GM23338 (cell line): ENCODE measurements at regions not wholly inside any gene's neighbourhood (a gene's known extent, or its start where the extent isn't known, plus 50 kb on each side); places are given as distances from the start of the nearest gene placed in this dataset.

Source experiments
- ATAC-seq: fragments of 200-7000 bp; cut with Tn5 transposase; 3 replicates; pipeline ENCODE4 v1.9.1; 2020
- DNase-seq: peaks from one replicate; pipeline ENCODE4 v3.0.0-alpha.2; 2015; ENCODE audit warnings: low spot score
- H2AFZ ChIP-seq: fragments of 200-600 bp; sonication (generic); 2 replicates; pipeline ENCODE4 v1.8.0; 2016; ENCODE audit warnings: antibody characterized with exemption, mild to moderate bottlenecking, moderate library complexity
- H3F3A ChIP-seq: fragments of 200-600 bp; sonication (generic); replicated peaks from 2 replicates; pipeline ENCODE4 v1.8.0; 2017; ENCODE audit warnings: antibody characterized with exemption, mixed run types, low read depth
- H3K27ac ChIP-seq: fragments of 200-600 bp; sonication (generic); 2 replicates; pipeline ENCODE4 v1.6.1; 2016; ENCODE audit warnings: low read depth
- H3K27me3 ChIP-seq: fragments of 200-600 bp; sonication (generic); 2 replicates; pipeline ENCODE4 v1.8.0; 2016; ENCODE audit warnings: mild to moderate bottlenecking, mixed run types, moderate library complexity; ENCODE audit not compliant: insufficient read depth
- H3K36me3 ChIP-seq: fragments of 200-600 bp; sonication (generic); 2 replicates; pipeline ENCODE4 v1.8.0; 2016; ENCODE audit warnings: mild to moderate bottlenecking; ENCODE audit not compliant: insufficient read depth
- H3K4me1 ChIP-seq: fragments of 200-600 bp; sonication (generic); 2 replicates; pipeline ENCODE4 v1.8.0; 2016; ENCODE audit warnings: mild to moderate bottlenecking, moderate library complexity; ENCODE audit not compliant: insufficient read depth
- H3K4me2 ChIP-seq: fragments of 200-600 bp; sonication (generic); 2 replicates; pipeline ENCODE4 v1.7.1; 2017; ENCODE audit warnings: mixed run types
- H3K4me3 ChIP-seq: fragments of 200-600 bp; sonication (generic); 2 replicates; pipeline ENCODE4 v1.6.1; 2016; ENCODE audit warnings: mixed run types
- H3K79me2 ChIP-seq: fragments of 200-600 bp; sonication (generic); replicated peaks from 2 replicates; pipeline ENCODE4 v1.8.0; 2017; ENCODE audit warnings: mild to moderate bottlenecking; ENCODE audit not compliant: insufficient read depth
- H3K9me2 ChIP-seq: fragments of 200-600 bp; sonication (generic); 2 replicates; pipeline ENCODE4 v1.8.0; 2017; ENCODE audit not compliant: insufficient read depth
- H4K20me1 ChIP-seq: fragments of 200-600 bp; sonication (generic); replicated peaks from 2 replicates; pipeline ENCODE4 v1.8.0; 2017; ENCODE audit warnings: mild to moderate bottlenecking; ENCODE audit not compliant: insufficient read depth
- H3K27ac Mint-ChIP-seq: 2 replicates; pipeline ENCODE4 v1.8.0; 2020; ENCODE audit warnings: inconsistent platforms, mild to moderate bottlenecking, moderate library complexity, mixed read lengths
- H3K27me3 Mint-ChIP-seq: 3 replicates; pipeline ENCODE4 v1.8.0; 2022; ENCODE audit warnings: low read depth, mild to moderate bottlenecking, moderate library complexity, mixed read lengths, inconsistent platforms; ENCODE audit not compliant: insufficient read depth, poor library complexity
- H3K36me3 Mint-ChIP-seq: 3 replicates; pipeline ENCODE4 v1.8.0; 2021; ENCODE audit warnings: low read depth, mild to moderate bottlenecking, inconsistent platforms, moderate library complexity, mixed read lengths
- H3K4me1 Mint-ChIP-seq: 3 replicates; pipeline ENCODE4 v1.8.0; 2020; ENCODE audit warnings: mild to moderate bottlenecking, inconsistent platforms, mixed read lengths
- H3K4me3 Mint-ChIP-seq: 3 replicates; pipeline ENCODE4 v1.8.0; 2021; ENCODE audit warnings: moderate library complexity, mild to moderate bottlenecking, inconsistent platforms, mixed read lengths
- H3K9me3 Mint-ChIP-seq: 3 replicates; pipeline ENCODE4 v1.8.0; 2020; ENCODE audit warnings: moderate library complexity, mild to moderate bottlenecking, inconsistent platforms, mixed read lengths
- CREB1 ChIP-seq: fragments of 250-450 bp; sonication (Bioruptor Pico); IDR thresholded peaks from 2 replicates; pipeline ENCODE4 v1.5.0; 2020; ENCODE audit warnings: low read depth, mild to moderate bottlenecking, moderate library complexity
- CTCF ChIP-seq, 2 experiments: fragments of 200-600 bp in 1 of 2; sonication (generic) in 1 of 2; conservative IDR thresholded peaks; 2 replicates each; pipeline versions ENCODE4 v1.5.1 to v1.6.1; 2016 to 2017; ENCODE audit warnings: antibody characterized with exemption in 2 of 2, low read depth in 2 of 2, mild to moderate bottlenecking in 2 of 2, moderate library complexity in 1 of 2
- ETS1 ChIP-seq: IDR thresholded peaks from 2 replicates; pipeline ENCODE4 v1.6.1; 2016; ENCODE audit warnings: antibody characterized with exemption
- EZH2 ChIP-seq: fragments of 200-600 bp; sonication (generic); IDR thresholded peaks from one replicate; pipeline ENCODE4 v1.8.0; 2017; ENCODE audit warnings: antibody characterized with exemption, mild to moderate bottlenecking, low read depth; ENCODE audit not compliant: unreplicated experiment
- JUNB ChIP-seq: IDR thresholded peaks from one replicate; pipeline ENCODE4 v1.6.1; 2016; ENCODE audit warnings: antibody characterized with exemption; ENCODE audit not compliant: unreplicated experiment
- NANOG ChIP-seq: IDR thresholded peaks from 2 replicates; pipeline ENCODE4 v1.6.1; 2016; ENCODE audit warnings: antibody characterized with exemption, borderline replicate concordance
- REST ChIP-seq: IDR thresholded peaks from one replicate; pipeline ENCODE4 v1.6.1; 2018; ENCODE audit warnings: antibody characterized with exemption; ENCODE audit not compliant: unreplicated experiment
- STAT1 ChIP-seq: IDR thresholded peaks from one replicate; pipeline ENCODE4 v1.6.1; 2016; ENCODE audit warnings: antibody characterized with exemption; ENCODE audit not compliant: unreplicated experiment
- ZNF114 ChIP-seq: fragments of 250-450 bp; sonication (Bioruptor Pico); IDR thresholded peaks from 2 replicates; pipeline ENCODE4 v1.5.0; 2020; ENCODE audit warnings: mild to moderate bottlenecking, moderate library complexity
- ZNF331 ChIP-seq: fragments of 250-450 bp; sonication (Bioruptor Pico); IDR thresholded peaks from 2 replicates; pipeline ENCODE4 v1.5.0; 2020; ENCODE audit warnings: low read depth, mild to moderate bottlenecking, moderate library complexity
- ZNF462 ChIP-seq: fragments of 250-450 bp; sonication (Bioruptor Pico); IDR thresholded peaks from 2 replicates; pipeline ENCODE4 v1.5.0; 2020; ENCODE audit warnings: mild to moderate bottlenecking, moderate library complexity

- TF ChIP-seq CTCF (conservative IDR thresholded peaks at IDR 0.05; ENCODE audit: low read depth in 2 of 2) (no peak), EZH2 (no peak), REST (no peak), ETS1 (no peak), ZNF331 (CRISPR knock-in tag) (no peak), STAT1 (no peak), ZNF114 (no peak), CREB1 (no peak), NANOG (no peak), JUNB (no peak)
These were observed 666.5 kb upstream of the FANCL start (continued) for GRCh38 chr2:58907644-58908043.

GRCh38 chr2:58906081-58906645 lies 665.0 kb upstream of the FANCL start:
- Mint-ChIP-seq H3K9me3 (no peaks in the 10 kb centered on the region), H3K4me3 (no peak overlapping the region), H3K4me1 (peaks cover 18% of the 10 kb centered on the region), H3K27ac (peak overlapping the region; percentile 1; the same call in 1 of the 2 replicates), H3K27me3 (peaks cover 2% of the 10 kb centered on the region), H3K36me3 (no peaks in the 10 kb centered on the region)
- H3K27me3 ChIP-seq, result no peaks in the 10 kb centered on the region
- 0 out of 2 replicates have a peak, but pooled peaks cover 9% of the 10 kb centered on the region for H3K4me1 ChIP-seq
- no peak overlapping the region for H3K4me3 ChIP-seq
- H3K4me2 ChIP-seq, result no peak overlapping the region
- no peaks in the 10 kb centered on the region for H4K20me1 ChIP-seq
- no peak overlapping the region for H2AFZ ChIP-seq
- H3F3A ChIP-seq, result no peaks in the 10 kb centered on the region
- no peak overlapping the region for H3K27ac ChIP-seq
- 0 out of 2 replicates have a peak, but pooled peaks cover 6% of the 10 kb centered on the region for H3K9me2 ChIP-seq
- ATAC-seq, result no peak
- no peaks in the 10 kb centered on the region for H3K36me3 ChIP-seq
- DNase-seq, result no peak
- H3K79me2 ChIP-seq, result no peaks in the 10 kb centered on the region
- TF ChIP-seq ZNF462 (CRISPR knock-in tag) (no peak), EZH2 (no peak)
